ENCODE measurements at regions not wholly inside any gene's neighbourhood (a gene's known extent, or its start where the extent isn't known, plus 50 kb on each side); places are given as distances from the start of the nearest gene placed in this dataset.

GRCh38 chr1:90273241-90273774, 278.4 kb downstream of the ZNF326 start:
- TF ChIP-seq CTCF (IDR thresholded peaks at IDR 0.05; ENCODE audit: poor library complexity) (no peak), EZH2 (IDR thresholded peaks at IDR 0.05; ENCODE audit: borderline replicate concordance) (no peak)
